ENCODE measurements at regions not wholly inside any gene's neighbourhood (a gene's known extent, or its start where the extent isn't known, plus 50 kb on each side); places are given as distances from the start of the nearest gene placed in this dataset.
A peak's percentile ranks its signal among the peaks of the same experiment; 100 is the strongest.

DNA sequence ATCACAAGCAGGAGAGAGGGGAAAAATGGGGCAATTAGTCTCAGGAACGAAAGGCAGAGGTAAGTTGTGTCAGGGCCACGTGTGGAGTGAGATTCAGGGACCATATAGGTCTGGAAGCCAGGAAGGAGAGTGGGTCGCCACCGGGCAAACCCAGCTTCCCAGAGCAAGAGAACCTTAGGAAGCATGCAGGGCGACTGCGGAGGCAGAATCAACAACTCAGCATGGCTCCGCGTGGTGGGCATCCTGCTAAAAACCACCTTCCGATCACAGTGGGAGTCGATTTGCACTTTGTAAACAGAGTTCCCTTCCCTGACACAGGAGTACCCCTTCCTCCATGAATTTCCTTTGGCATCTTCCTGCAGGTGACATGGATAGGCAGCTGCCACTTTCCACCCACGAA lies 114.6 kb downstream of the TTC32 start:
- DNase-seq (ENCODE audit: low read depth in 4 of 6, low spot score in 6 of 6): no peak
- Histone ChIP-seq H3K9me3 (ENCODE audit: control insufficient read depth, insufficient read depth, low read length) (no peaks in the 10 kb centered on the region), H3K36me3 (ENCODE audit: control insufficient read depth, insufficient read depth, low read length) (no peaks in the 10 kb centered on the region), H3K4me1 (ENCODE audit: control insufficient read depth, insufficient read depth, low read length) (peaks cover 3% of the 10 kb centered on the region), H3K4me3 (ENCODE audit: low read depth, low read length) (no peak overlapping the region), H3K27me3 (ENCODE audit: control insufficient read depth, insufficient read depth, low read length) (no peaks in the 10 kb centered on the region), H3K27ac (ENCODE audit: low read depth, low read length) (no peak overlapping the region)
- 46% methylated on average over 10 of the region's 11 CpGs for WGBS (ENCODE audit: insufficient coverage)

DNA sequence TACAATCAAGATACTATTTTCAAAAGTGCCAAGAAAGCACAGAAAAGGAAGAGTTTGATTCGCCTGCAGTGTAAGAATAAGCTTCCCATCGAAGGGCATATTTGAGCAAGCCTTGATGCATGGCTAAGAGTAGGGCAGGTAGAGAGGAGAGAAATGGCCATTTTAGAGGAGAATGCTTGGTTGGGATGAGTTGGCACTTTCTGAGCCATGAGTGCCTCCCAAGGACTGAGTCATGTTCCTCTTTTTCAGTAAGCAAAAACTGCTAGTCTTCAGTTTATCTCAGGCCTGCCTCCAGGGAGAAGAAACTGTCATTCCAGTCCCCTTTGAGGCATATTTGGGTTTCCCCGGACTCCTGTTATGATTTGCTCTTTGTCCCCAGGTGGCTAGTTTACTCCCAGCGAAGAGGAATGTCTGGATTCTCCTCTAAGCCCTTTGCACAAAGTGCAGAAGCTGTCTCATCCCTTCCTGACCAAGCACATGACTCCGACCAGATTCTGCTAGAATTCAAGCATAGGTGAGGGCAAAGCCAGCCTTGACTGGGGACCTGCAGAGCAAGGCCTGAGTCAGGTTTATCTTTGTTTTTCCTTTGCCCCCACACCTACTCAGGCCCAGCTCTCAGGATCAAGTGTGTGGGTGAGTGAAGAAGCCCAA lies 115.2 kb downstream of the TTC32 start:
- DNase-seq (ENCODE audit: low read depth in 4 of 6, low spot score in 6 of 6): no peak
- H3K27me3 ChIP-seq (ENCODE audit: control insufficient read depth, insufficient read depth, low read length): no peaks in the 10 kb centered on the region
- no peak overlapping the region for H3K27ac ChIP-seq (ENCODE audit: low read depth, low read length)
- H3K36me3 ChIP-seq (ENCODE audit: control insufficient read depth, insufficient read depth, low read length): no peaks in the 10 kb centered on the region
- H3K4me3 ChIP-seq (ENCODE audit: low read depth, low read length): no peak overlapping the region
- no peaks in the 10 kb centered on the region for H3K9me3 ChIP-seq (ENCODE audit: control insufficient read depth, insufficient read depth, low read length)
- WGBS (ENCODE audit: insufficient coverage): 84% methylated on average over 5 of the region's 5 CpGs
- peaks cover 3% of the 10 kb centered on the region for H3K4me1 ChIP-seq (ENCODE audit: control insufficient read depth, insufficient read depth, low read length)

DNA sequence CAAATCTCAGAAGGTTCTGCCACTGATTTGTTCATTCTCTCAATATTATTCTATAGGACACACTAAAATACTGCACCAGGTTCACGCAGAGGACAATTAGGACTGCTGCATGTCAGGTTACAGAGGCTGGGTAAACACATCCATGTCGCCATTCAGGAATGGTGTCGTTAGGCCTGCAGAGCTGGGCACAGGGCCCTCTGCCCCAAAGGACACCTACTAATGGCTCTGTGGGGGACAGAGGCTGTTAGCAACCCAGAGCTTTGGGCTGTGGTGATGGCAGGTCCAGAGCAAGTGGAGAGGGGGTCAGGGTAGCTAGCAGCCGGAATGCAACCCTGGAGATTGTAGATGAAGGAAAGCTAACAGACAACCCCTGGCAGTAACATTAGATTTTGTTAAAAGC lies 115.9 kb downstream of the TTC32 start:
- Histone ChIP-seq H3K4me3 (ENCODE audit: low read depth, low read length) (no peak overlapping the region), H3K9me3 (ENCODE audit: control insufficient read depth, insufficient read depth, low read length) (no peaks in the 10 kb centered on the region), H3K27ac (ENCODE audit: low read depth, low read length) (no peak overlapping the region), H3K4me1 (ENCODE audit: control insufficient read depth, insufficient read depth, low read length) (peaks cover 3% of the 10 kb centered on the region), H3K27me3 (ENCODE audit: control insufficient read depth, insufficient read depth, low read length) (no peaks in the 10 kb centered on the region), H3K36me3 (ENCODE audit: control insufficient read depth, insufficient read depth, low read length) (no peaks in the 10 kb centered on the region)
- 75% methylated on average over 4 of the region's 4 CpGs for WGBS (ENCODE audit: insufficient coverage)
- DNase-seq (ENCODE audit: low read depth in 4 of 6, low spot score in 6 of 6): no peak

DNA sequence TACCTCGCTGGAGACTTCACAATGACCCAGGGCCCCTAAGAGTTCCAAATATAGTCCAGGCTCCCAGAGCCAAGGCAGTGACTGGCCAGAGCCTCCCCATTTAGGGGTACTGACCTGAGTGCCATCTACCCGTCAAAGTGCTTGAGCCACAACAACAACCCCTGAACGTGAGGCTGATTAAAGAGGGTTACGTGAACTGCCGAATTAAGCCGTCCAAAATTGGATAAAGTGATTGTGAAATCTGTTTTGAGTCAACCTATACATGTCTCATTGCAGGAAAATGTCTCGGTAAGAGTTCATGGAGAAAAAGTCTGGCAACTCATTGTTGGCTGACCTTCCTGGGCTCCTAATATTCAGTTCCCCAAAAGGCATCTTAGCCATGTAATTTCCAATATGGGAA lies 116.3 kb downstream of the TTC32 start:
- H3K4me3 ChIP-seq (ENCODE audit: low read depth, low read length): no peak overlapping the region
- no peaks in the 10 kb centered on the region for H3K9me3 ChIP-seq (ENCODE audit: control insufficient read depth, insufficient read depth, low read length)
- H3K4me1 ChIP-seq (ENCODE audit: control insufficient read depth, insufficient read depth, low read length): peaks cover 3% of the 10 kb centered on the region
- H3K27me3 ChIP-seq (ENCODE audit: control insufficient read depth, insufficient read depth, low read length): no peaks in the 10 kb centered on the region
- no peak overlapping the region for H3K27ac ChIP-seq (ENCODE audit: low read depth, low read length)
- no peaks in the 10 kb centered on the region for H3K36me3 ChIP-seq (ENCODE audit: control insufficient read depth, insufficient read depth, low read length)
- no peak for DNase-seq (ENCODE audit: low read depth in 4 of 6, low spot score in 6 of 6)
- 96% methylated on average over 6 of the region's 7 CpGs for WGBS (ENCODE audit: insufficient coverage)

DNA sequence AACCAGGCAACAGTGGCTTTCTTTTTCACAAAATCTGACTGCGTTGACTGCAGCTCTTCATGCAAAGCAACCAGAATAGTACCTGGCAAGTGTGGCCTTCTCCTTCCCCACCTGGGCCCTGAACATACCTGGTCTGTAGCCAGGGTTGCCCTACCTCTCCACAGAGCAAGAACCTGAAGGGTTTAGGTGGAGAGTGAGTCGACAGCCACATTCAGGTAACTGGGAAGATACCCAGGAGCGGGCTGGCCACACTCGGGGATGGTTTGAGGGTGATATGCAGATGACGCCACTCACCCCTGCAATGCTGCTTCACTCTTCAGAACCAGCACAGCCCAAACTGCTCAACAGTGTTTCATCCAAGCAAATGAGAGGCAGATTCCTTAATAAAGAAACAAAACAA lies 117.3 kb downstream of the TTC32 start:
- H3K9me3 ChIP-seq (ENCODE audit: control insufficient read depth, insufficient read depth, low read length): no peaks in the 10 kb centered on the region
- no peak overlapping the region for H3K27ac ChIP-seq (ENCODE audit: low read depth, low read length)
- peaks cover 3% of the 10 kb centered on the region for H3K4me1 ChIP-seq (ENCODE audit: control insufficient read depth, insufficient read depth, low read length)
- no peak for DNase-seq (ENCODE audit: low read depth in 4 of 6, low spot score in 6 of 6)
- H3K4me3 ChIP-seq (ENCODE audit: low read depth, low read length): no peak overlapping the region
- H3K27me3 ChIP-seq (ENCODE audit: control insufficient read depth, insufficient read depth, low read length): no peaks in the 10 kb centered on the region
- no peaks in the 10 kb centered on the region for H3K36me3 ChIP-seq (ENCODE audit: control insufficient read depth, insufficient read depth, low read length)
- WGBS (ENCODE audit: insufficient coverage): 100% methylated on average over 1 of the region's 5 CpGs

DNA sequence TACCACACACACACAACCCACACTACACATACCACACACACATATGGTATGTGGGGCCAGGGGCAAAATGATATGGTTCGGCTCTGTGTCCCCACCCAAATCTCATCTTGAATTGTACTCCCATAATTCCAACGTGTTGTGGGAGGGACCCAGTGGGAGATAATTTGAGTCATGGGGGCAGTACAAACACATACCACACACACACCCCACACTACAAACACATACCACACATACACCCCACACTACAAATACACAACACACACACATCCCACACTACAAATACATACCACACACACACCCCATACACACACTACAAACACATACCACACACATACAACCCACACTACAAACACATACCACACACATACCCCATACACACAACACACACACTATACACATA lies 117.8 kb downstream of the TTC32 start:
- no peak for DNase-seq (ENCODE audit: low read depth in 4 of 6, low spot score in 6 of 6)
- Histone ChIP-seq H3K27me3 (ENCODE audit: control insufficient read depth, insufficient read depth, low read length) (no peaks in the 10 kb centered on the region), H3K4me1 (ENCODE audit: control insufficient read depth, insufficient read depth, low read length) (peaks cover 3% of the 10 kb centered on the region), H3K36me3 (ENCODE audit: control insufficient read depth, insufficient read depth, low read length) (no peaks in the 10 kb centered on the region), H3K4me3 (ENCODE audit: low read depth, low read length) (no peak overlapping the region), H3K9me3 (ENCODE audit: control insufficient read depth, insufficient read depth, low read length) (no peaks in the 10 kb centered on the region), H3K27ac (ENCODE audit: low read depth, low read length) (no peak overlapping the region)
- no CpG with 5 or more reads among the region's 2 CpGs for WGBS (ENCODE audit: insufficient coverage)

DNA sequence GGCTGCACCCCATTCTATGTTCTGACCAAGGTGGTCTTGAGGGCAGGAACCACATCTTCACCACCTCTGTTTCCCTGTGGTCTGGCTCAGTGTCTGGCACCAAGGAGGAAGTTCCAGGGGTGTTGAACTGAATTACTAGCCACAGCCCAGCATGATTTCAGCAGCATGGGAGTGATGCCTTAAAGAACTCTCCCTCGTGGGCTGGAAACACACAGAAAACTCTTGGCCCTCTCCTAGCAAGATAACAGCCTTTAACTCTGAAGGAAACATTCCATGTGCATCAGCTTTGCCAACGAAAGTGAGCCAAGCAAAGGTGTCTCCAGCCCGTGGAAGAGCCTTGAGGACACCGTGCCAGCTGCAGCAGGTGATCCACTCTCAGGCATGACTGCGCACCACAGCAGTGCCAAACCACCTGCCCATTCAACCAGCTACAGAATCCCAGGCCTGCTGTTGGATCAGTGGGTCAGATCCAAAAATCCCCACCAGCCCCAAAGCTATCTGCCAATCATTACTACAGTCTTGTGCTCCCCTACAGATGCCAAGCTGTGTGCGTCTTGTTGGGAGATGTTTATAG lies 124.8 kb downstream of the TTC32 start:
- H3K27ac ChIP-seq (ENCODE audit: low read depth, low read length): no peak overlapping the region
- H3K27me3 ChIP-seq (ENCODE audit: control insufficient read depth, insufficient read depth, low read length): no peaks in the 10 kb centered on the region
- H3K9me3 ChIP-seq (ENCODE audit: control insufficient read depth, insufficient read depth, low read length): no peaks in the 10 kb centered on the region
- peak in 1 of 6 donors; percentile 37 for DNase-seq (ENCODE audit: low read depth in 4 of 6, low spot score in 6 of 6)
- 91% methylated on average over 5 of the region's 6 CpGs for WGBS (ENCODE audit: insufficient coverage)
- H3K4me3 ChIP-seq (ENCODE audit: low read depth, low read length): no peak overlapping the region
- H3K36me3 ChIP-seq (ENCODE audit: control insufficient read depth, insufficient read depth, low read length): no peaks in the 10 kb centered on the region
- H3K4me1 ChIP-seq (ENCODE audit: control insufficient read depth, insufficient read depth, low read length): peaks cover 4% of the 10 kb centered on the region

DNA sequence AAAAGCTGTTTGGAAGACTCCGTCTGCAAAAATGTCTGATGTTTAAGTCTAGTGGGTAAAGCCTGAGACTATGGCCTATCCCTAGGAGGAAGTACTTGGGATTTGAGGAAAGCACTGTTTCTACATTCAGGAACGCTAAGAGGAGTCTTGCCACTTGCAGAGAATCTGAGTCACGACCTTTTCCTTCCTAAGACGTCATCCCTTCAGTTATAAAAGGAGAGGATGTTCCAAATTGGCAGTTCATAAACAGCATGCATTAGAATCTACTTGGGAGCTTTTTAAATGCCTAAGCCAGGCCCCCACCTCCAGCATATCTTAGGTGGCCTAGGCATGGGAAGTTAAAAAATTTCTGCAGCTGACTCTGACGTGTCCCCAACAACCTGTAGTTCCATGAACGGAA lies 125.9 kb downstream of the TTC32 start:
- DNase-seq (ENCODE audit: low read depth in 4 of 6, low spot score in 6 of 6): no peak
- no peaks in the 10 kb centered on the region for H3K9me3 ChIP-seq (ENCODE audit: control insufficient read depth, insufficient read depth, low read length)
- H3K4me1 ChIP-seq (ENCODE audit: control insufficient read depth, insufficient read depth, low read length): peaks cover 4% of the 10 kb centered on the region
- no peaks in the 10 kb centered on the region for H3K36me3 ChIP-seq (ENCODE audit: control insufficient read depth, insufficient read depth, low read length)
- H3K27me3 ChIP-seq (ENCODE audit: control insufficient read depth, insufficient read depth, low read length): no peaks in the 10 kb centered on the region
- H3K4me3 ChIP-seq (ENCODE audit: low read depth, low read length): no peak overlapping the region
- no peak overlapping the region for H3K27ac ChIP-seq (ENCODE audit: low read depth, low read length)
- no CpG with 5 or more reads among the region's 6 CpGs for WGBS (ENCODE audit: insufficient coverage)

DNA sequence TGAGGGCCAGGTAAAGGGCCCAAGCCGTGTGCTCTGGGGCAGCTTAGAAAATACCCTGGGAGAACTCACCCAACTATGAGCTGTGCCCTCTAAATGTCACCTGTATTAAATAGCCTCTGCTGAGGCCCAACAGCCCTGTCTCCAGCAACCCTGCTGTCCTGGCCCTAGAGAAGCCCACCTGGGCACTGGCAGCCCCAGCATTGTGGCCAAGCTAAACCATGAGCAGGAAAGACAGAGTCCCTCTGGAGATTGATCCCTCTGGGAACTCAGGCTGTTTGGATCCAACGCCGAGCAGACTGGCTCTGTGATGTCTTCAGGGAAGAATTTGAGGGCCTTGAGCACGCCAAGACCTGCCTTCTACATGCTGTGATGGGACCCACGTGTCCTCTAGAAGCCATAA lies 126.5 kb downstream of the TTC32 start:
- Histone ChIP-seq H3K9me3 (ENCODE audit: control insufficient read depth, insufficient read depth, low read length) (no peaks in the 10 kb centered on the region), H3K4me1 (ENCODE audit: control insufficient read depth, insufficient read depth, low read length) (peaks cover 4% of the 10 kb centered on the region), H3K36me3 (ENCODE audit: control insufficient read depth, insufficient read depth, low read length) (no peaks in the 10 kb centered on the region), H3K4me3 (ENCODE audit: low read depth, low read length) (no peak overlapping the region), H3K27ac (ENCODE audit: low read depth, low read length) (peak overlapping the region; percentile 35), H3K27me3 (ENCODE audit: control insufficient read depth, insufficient read depth, low read length) (no peaks in the 10 kb centered on the region)
- DNase-seq (ENCODE audit: low read depth in 4 of 6, low spot score in 6 of 6): no peak
- WGBS (ENCODE audit: insufficient coverage): 81% methylated on average over 4 of the region's 5 CpGs

DNA sequence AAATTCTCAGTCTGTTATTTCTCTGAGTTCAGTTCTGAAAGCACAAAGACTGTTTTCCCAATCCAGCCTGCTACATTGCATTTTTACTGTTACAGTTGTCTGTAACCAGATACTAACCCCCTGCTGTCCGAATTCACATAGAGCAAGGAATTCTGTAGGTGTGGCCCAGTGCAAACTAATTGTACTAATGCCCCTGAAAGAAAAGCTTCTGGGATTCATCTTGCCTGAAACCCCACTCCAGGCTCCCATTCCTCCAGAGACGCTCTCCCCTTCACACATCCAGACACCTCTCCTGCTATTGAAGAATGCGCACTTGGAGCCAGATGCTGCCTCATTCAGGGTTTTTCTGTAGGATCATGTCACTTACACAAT lies 127.0 kb downstream of the TTC32 start:
- no peaks in the 10 kb centered on the region for H3K9me3 ChIP-seq (ENCODE audit: control insufficient read depth, insufficient read depth, low read length)
- DNase-seq (ENCODE audit: low read depth in 4 of 6, low spot score in 6 of 6): peak in 2 of 6 donors; percentile 29 to 59
- 39% methylated on average over 2 of the region's 3 CpGs for WGBS (ENCODE audit: insufficient coverage)
- H3K27me3 ChIP-seq (ENCODE audit: control insufficient read depth, insufficient read depth, low read length): no peaks in the 10 kb centered on the region
- H3K4me1 ChIP-seq (ENCODE audit: control insufficient read depth, insufficient read depth, low read length): peaks cover 4% of the 10 kb centered on the region
- no peaks in the 10 kb centered on the region for H3K36me3 ChIP-seq (ENCODE audit: control insufficient read depth, insufficient read depth, low read length)
- peak overlapping the region; percentile 35 for H3K27ac ChIP-seq (ENCODE audit: low read depth, low read length)
- H3K4me3 ChIP-seq (ENCODE audit: low read depth, low read length): no peak overlapping the region

Data from spinal cord (tissue), 9 donors.